ENCODE measurements at regions not wholly inside any gene's neighbourhood (a gene's known extent, or its start where the extent isn't known, plus 50 kb on each side); places are given as distances from the start of the nearest gene placed in this dataset.

DNA sequence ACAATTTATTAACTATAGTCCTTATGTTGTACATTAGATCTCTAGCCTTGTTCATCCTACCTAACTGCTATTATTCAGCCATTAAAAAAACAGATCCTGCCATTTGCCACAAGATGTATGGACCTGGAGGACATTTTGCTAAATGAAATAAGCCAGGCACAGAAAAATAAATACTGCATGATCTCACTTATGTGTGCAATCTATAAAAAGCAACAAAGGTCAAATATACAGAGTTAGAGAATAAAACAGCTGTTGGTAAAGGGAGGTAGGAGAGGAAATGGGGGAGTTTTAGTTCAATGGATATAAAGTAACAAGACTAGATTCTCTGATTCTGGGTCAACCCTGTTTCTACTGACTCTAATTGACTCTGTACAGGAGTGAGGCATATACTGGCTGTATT, 103.3 kb upstream of the FAM9C start:
- H3K4me1 ChIP-seq (ENCODE audit: control insufficient read depth, insufficient read depth, low read length), result peaks cover 10% of the 10 kb centered on the region
- H3K9ac ChIP-seq (ENCODE audit: low read length in 2 of 2), result no peak overlapping the region
- peaks cover 0 to 5% of the 10 kb centered on the region in 2 donors for H3K27me3 ChIP-seq (ENCODE audit: control insufficient read depth in 1 of 2, insufficient read depth in 2 of 2, low read length in 2 of 2)
- H3K4me3 ChIP-seq (ENCODE audit: low read length in 2 of 2), result no peak overlapping the region
- no peaks in the 10 kb centered on the region for H3K36me3 ChIP-seq (ENCODE audit: control insufficient read depth in 2 of 2, insufficient read depth in 2 of 2, low read length in 2 of 2)
- no peak overlapping the region for H3K27ac ChIP-seq (ENCODE audit: low read length)
- H3K9me3 ChIP-seq (ENCODE audit: control insufficient read depth in 2 of 2, low read length in 2 of 2), result no peaks in the 10 kb centered on the region

DNA sequence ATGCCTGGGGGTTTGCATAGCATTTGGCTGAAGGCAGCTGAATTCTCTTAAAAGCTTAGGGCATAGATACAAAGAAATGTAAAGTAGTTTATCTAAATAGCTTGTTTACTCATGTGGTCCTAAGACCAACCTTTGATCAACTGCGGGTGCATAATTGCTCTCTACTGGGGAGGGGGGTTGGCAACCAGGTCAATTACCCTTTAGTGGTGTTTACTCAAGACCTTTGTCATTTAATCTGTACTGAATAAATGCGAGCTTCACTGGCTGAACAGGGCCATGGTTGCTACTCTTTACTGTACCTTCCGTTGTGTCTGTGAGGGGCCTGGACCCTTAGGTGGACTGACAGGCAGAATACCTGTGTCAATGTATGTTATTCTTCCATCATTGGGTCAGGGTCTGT, 102.7 kb upstream of the FAM9C start:
- H3K36me3 ChIP-seq (ENCODE audit: control insufficient read depth in 2 of 2, insufficient read depth in 2 of 2, low read length in 2 of 2), result no peaks in the 10 kb centered on the region
- peaks cover 0 to 5% of the 10 kb centered on the region in 2 donors for H3K27me3 ChIP-seq (ENCODE audit: control insufficient read depth in 1 of 2, insufficient read depth in 2 of 2, low read length in 2 of 2)
- no peak overlapping the region for H3K9ac ChIP-seq (ENCODE audit: low read length in 2 of 2)
- H3K4me1 ChIP-seq (ENCODE audit: control insufficient read depth, insufficient read depth, low read length), result peaks cover 5% of the 10 kb centered on the region
- no peak overlapping the region for H3K4me3 ChIP-seq (ENCODE audit: low read length in 2 of 2)
- no peaks in the 10 kb centered on the region for H3K9me3 ChIP-seq (ENCODE audit: control insufficient read depth in 2 of 2, low read length in 2 of 2)
- no peak overlapping the region for H3K27ac ChIP-seq (ENCODE audit: low read length)

DNA sequence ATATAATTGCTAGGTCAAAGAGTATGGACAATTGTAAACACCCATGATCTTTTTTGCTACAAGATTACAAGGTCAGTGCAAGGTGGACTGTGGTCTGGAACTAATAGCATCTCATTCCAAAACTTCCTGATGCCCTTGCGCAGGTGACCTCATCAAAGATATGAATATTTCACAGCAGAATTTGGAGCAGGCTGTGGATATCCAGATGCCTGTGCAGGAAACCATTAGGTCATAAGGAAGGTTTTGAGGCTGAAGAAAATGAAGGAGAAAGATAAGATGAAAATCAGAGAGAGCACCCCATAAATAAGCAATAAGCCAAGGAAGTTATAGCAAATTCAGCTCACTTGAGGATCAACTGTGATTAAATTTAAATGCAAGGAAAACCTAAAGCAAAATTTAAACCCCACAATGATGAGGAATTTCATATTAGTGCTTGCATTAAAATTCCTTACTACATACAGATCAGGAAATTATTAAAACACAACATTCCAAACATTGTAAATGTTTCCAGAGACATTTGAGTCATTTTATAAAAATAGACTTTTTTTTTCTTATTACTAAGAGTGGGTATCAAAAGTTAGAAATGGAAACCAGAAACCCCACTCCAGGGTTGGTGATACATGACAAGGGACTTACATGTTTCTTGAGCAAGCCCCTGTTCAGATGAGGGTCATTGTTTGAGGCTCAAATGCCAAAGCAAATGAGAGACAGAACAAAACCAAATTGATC, 100.7 kb upstream of the FAM9C start:
- Histone ChIP-seq H3K4me3 (ENCODE audit: low read length in 2 of 2) (no peak overlapping the region), H3K4me1 (ENCODE audit: control insufficient read depth, insufficient read depth, low read length) (peaks cover 4% of the 10 kb centered on the region), H3K9me3 (ENCODE audit: control insufficient read depth in 2 of 2, low read length in 2 of 2) (no peaks in the 10 kb centered on the region), H3K27me3 (ENCODE audit: control insufficient read depth in 1 of 2, insufficient read depth in 2 of 2, low read length in 2 of 2) (peaks cover 0 to 5% of the 10 kb centered on the region in 2 donors), H3K36me3 (ENCODE audit: control insufficient read depth in 2 of 2, insufficient read depth in 2 of 2, low read length in 2 of 2) (no peaks in the 10 kb centered on the region), H3K9ac (ENCODE audit: low read length in 2 of 2) (no peak overlapping the region), H3K27ac (ENCODE audit: low read length) (no peak overlapping the region)

DNA sequence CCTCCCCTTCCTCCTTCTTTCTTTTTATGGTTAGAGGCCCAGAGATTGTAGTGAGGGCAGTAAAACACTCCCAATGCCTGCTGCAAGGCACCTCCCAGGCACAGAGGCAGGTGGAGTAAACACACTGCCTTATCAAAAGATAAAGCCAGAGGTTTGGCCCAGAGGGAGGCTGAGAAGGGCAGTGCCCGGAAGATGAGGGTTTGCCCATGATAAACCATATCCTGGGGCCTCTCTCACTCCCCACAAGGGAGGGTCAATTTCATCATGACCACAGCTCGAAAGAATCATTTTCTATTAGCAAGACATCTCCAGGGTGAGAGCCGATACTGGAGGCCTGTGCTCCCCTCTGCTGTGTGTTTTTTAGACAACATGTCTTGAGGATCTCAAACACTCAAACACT, 98.5 kb upstream of the FAM9C start:
- H3K9ac ChIP-seq (ENCODE audit: low read length in 2 of 2), result no peak overlapping the region

DNA sequence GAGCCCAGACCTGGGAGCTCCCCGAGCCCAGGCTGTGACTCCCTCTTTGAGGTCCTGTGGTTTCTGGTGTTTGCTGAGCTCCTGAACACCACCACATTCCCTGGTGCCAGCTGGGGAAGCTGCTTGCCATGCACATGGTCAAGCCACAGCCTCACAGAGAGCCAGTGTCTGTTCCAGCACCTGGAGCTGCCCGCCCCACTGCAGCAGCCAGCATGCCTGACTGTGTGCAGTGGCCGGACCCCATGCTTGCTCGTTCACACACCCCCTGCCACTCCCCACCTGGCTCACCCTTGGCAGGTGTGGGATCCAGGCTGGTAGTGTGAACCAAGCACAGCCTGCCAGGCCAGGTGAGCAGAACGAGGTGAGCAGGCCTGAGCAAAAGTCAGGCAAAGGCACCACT, 95.6 kb upstream of the FAM9C start:
- Histone ChIP-seq H3K27ac (ENCODE audit: low read length) (no peak overlapping the region), H3K9me3 (ENCODE audit: control insufficient read depth in 2 of 2, low read length in 2 of 2) (no peaks in the 10 kb centered on the region), H3K9ac (ENCODE audit: low read length in 2 of 2) (no peak overlapping the region), H3K4me3 (ENCODE audit: low read length in 2 of 2) (no peak overlapping the region), H3K4me1 (ENCODE audit: control insufficient read depth, insufficient read depth, low read length) (no peaks in the 10 kb centered on the region), H3K27me3 (ENCODE audit: control insufficient read depth in 1 of 2, insufficient read depth in 2 of 2, low read length in 2 of 2) (peaks cover 0 to 2% of the 10 kb centered on the region in 2 donors), H3K36me3 (ENCODE audit: control insufficient read depth in 2 of 2, insufficient read depth in 2 of 2, low read length in 2 of 2) (no peaks in the 10 kb centered on the region)

More for the DNA sequence above, 98.5 kb upstream of the FAM9C start:
- no peak overlapping the region for H3K4me3 ChIP-seq (ENCODE audit: low read length in 2 of 2)
- H3K27me3 ChIP-seq (ENCODE audit: control insufficient read depth in 1 of 2, insufficient read depth in 2 of 2, low read length in 2 of 2), result peaks cover 0 to 5% of the 10 kb centered on the region in 2 donors
- H3K36me3 ChIP-seq (ENCODE audit: control insufficient read depth in 2 of 2, insufficient read depth in 2 of 2, low read length in 2 of 2), result no peaks in the 10 kb centered on the region
- no peaks in the 10 kb centered on the region for H3K9me3 ChIP-seq (ENCODE audit: control insufficient read depth in 2 of 2, low read length in 2 of 2)
- H3K4me1 ChIP-seq (ENCODE audit: control insufficient read depth, insufficient read depth, low read length), result no peaks in the 10 kb centered on the region
- no peak overlapping the region for H3K27ac ChIP-seq (ENCODE audit: low read length)

DNA sequence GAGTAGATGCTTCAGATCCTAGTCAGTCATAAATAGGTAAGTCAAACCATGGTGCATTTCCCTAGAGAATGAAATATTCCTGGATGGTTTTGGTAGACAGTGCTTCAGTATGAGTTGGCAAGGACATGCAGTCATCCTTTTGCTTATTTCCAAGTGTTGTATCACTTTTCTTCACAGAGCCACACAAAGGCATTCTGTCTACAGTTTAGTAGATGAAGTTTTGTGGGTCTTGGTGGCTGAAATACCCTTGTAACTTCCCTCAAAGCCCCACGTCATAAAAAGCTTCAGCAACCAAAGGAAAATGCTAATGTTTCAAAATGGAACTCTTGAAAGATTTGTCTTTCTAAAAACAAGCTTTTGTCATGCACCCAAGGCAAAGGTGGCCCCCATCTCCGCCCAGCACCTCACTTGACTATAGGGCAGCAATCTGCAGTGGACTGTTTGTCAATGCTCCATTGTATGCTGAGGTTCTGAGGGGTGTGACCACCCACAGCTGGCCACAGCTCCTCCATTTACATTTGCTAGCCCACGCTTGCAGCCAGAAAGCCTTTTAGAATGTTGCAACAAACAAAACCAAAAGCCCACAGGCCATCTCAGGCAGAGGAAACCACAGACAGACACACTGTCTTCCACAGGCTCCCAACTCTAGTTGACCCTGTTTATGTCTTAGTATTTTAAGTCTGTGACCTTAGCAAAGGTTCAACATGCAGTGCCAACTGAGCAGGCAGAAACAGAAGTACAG, 87.1 kb upstream of the FAM9C start:
- H3K4me1 ChIP-seq (ENCODE audit: control insufficient read depth, insufficient read depth, low read length), result no peaks in the 10 kb centered on the region
- no peaks in the 10 kb centered on the region for H3K36me3 ChIP-seq (ENCODE audit: control insufficient read depth in 2 of 2, insufficient read depth in 2 of 2, low read length in 2 of 2)
- no peak overlapping the region for H3K9ac ChIP-seq (ENCODE audit: low read length in 2 of 2)
- H3K4me3 ChIP-seq (ENCODE audit: low read length in 2 of 2), result no peak overlapping the region
- no peak overlapping the region for H3K27ac ChIP-seq (ENCODE audit: low read length)
- no peaks in the 10 kb centered on the region for H3K27me3 ChIP-seq (ENCODE audit: control insufficient read depth in 1 of 2, insufficient read depth in 2 of 2, low read length in 2 of 2)
- H3K9me3 ChIP-seq (ENCODE audit: control insufficient read depth in 2 of 2, low read length in 2 of 2), result no peaks in the 10 kb centered on the region

DNA sequence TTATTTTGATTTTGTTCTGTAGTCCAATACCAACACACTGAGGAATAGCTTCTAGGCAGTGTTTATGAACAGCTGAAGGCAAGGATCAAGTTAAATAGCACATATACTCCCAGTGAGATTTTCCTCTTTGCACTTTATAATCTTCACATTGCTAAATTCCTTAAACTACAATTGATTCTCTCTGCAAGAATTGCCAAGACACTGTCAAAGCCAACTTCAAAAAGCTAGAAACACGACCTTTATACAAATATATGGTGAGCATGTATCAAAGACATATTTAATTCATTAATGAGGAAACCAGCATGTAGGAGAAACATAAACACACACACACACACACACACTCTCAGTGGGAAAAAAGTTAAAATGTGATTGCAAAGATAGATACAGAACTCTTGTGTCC, 86.4 kb upstream of the FAM9C start:
- Histone ChIP-seq H3K9me3 (ENCODE audit: control insufficient read depth in 2 of 2, low read length in 2 of 2) (no peaks in the 10 kb centered on the region), H3K4me3 (ENCODE audit: low read length in 2 of 2) (no peak overlapping the region), H3K9ac (ENCODE audit: low read length in 2 of 2) (no peak overlapping the region), H3K27me3 (ENCODE audit: control insufficient read depth in 1 of 2, insufficient read depth in 2 of 2, low read length in 2 of 2) (no peaks in the 10 kb centered on the region), H3K27ac (ENCODE audit: low read length) (no peak overlapping the region), H3K36me3 (ENCODE audit: control insufficient read depth in 2 of 2, insufficient read depth in 2 of 2, low read length in 2 of 2) (no peaks in the 10 kb centered on the region), H3K4me1 (ENCODE audit: control insufficient read depth, insufficient read depth, low read length) (no peaks in the 10 kb centered on the region)

DNA sequence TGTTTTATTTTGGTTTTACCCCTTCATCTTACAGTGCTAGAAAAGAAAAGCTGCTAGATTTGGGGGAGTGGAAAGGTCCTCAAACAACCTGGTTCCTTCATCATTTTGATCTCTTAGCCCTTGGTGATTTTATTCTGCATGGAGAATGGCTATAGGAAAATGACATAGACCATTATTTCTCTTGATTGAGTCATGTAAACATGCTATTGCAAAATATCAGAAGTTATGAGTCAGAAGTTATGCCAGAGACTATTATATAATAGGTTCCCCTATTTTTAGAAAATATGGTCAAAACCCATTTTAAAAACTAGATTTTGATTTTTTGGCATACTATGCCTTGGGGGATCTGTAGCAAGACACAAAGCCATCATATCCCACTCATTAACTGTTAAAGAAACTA, 83.7 kb upstream of the FAM9C start:
- H3K27me3 ChIP-seq (ENCODE audit: control insufficient read depth in 1 of 2, insufficient read depth in 2 of 2, low read length in 2 of 2), result no peaks in the 10 kb centered on the region
- no peaks in the 10 kb centered on the region for H3K9me3 ChIP-seq (ENCODE audit: control insufficient read depth in 2 of 2, low read length in 2 of 2)
- H3K4me3 ChIP-seq (ENCODE audit: low read length in 2 of 2), result no peak overlapping the region
- H3K9ac ChIP-seq (ENCODE audit: low read length in 2 of 2), result no peak overlapping the region
- H3K4me1 ChIP-seq (ENCODE audit: control insufficient read depth, insufficient read depth, low read length), result no peaks in the 10 kb centered on the region
- no peaks in the 10 kb centered on the region for H3K36me3 ChIP-seq (ENCODE audit: control insufficient read depth in 2 of 2, insufficient read depth in 2 of 2, low read length in 2 of 2)
- no peak overlapping the region for H3K27ac ChIP-seq (ENCODE audit: low read length)

DNA sequence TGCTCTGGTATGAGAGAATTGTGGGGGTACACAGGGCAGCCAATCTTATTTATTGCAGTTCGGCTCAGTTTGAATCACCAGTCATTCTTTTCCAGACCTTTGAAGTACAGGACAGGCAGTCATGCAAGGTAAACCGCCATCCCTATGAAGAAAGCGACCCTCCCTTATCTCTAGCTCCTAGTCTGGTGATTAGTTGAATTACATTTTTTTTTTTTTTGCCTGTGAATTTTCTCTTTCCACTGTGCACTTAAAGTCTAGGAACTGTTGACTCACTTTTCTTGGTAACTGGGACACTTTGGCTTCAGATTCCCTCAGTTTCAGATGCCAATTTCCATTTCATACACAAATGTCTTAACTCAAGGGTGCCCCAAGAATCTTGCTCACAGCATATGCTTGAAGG, 82.4 kb upstream of the FAM9C start:
- Histone ChIP-seq H3K36me3 (ENCODE audit: control insufficient read depth in 2 of 2, insufficient read depth in 2 of 2, low read length in 2 of 2) (no peaks in the 10 kb centered on the region), H3K4me3 (ENCODE audit: low read length in 2 of 2) (no peak overlapping the region), H3K27ac (ENCODE audit: low read length) (no peak overlapping the region), H3K9ac (ENCODE audit: low read length in 2 of 2) (no peak overlapping the region), H3K27me3 (ENCODE audit: control insufficient read depth in 1 of 2, insufficient read depth in 2 of 2, low read length in 2 of 2) (no peaks in the 10 kb centered on the region), H3K4me1 (ENCODE audit: control insufficient read depth, insufficient read depth, low read length) (no peaks in the 10 kb centered on the region), H3K9me3 (ENCODE audit: control insufficient read depth in 2 of 2, low read length in 2 of 2) (no peaks in the 10 kb centered on the region)

DNA sequence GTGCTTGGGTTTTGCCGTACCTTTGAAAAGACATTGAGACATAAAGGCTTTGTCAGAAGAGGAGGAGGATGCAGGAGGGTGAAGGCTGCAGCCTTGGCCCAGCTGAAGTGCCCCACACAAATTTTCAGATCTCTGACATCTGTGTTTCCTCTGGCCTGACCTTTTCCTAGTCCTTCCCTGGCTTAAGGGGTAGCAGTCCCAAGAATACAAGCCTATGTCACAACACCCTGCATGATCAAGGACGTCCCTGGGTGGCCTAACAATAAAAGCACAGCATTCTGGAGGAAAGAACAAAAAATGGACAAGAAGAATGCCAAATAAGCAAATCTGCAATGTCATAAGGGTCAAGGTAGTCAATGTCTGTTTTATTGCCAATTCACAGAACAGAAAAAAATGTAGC, 80.8 kb upstream of the FAM9C start:
- no peak overlapping the region for H3K4me3 ChIP-seq (ENCODE audit: low read length in 2 of 2)
- no peak overlapping the region for H3K9ac ChIP-seq (ENCODE audit: low read length in 2 of 2)
- no peaks in the 10 kb centered on the region for H3K9me3 ChIP-seq (ENCODE audit: control insufficient read depth in 2 of 2, low read length in 2 of 2)
- H3K4me1 ChIP-seq (ENCODE audit: control insufficient read depth, insufficient read depth, low read length), result no peaks in the 10 kb centered on the region
- H3K27me3 ChIP-seq (ENCODE audit: control insufficient read depth in 1 of 2, insufficient read depth in 2 of 2, low read length in 2 of 2), result no peaks in the 10 kb centered on the region
- H3K27ac ChIP-seq (ENCODE audit: low read length), result no peak overlapping the region
- H3K36me3 ChIP-seq (ENCODE audit: control insufficient read depth in 2 of 2, insufficient read depth in 2 of 2, low read length in 2 of 2), result no peaks in the 10 kb centered on the region

DNA sequence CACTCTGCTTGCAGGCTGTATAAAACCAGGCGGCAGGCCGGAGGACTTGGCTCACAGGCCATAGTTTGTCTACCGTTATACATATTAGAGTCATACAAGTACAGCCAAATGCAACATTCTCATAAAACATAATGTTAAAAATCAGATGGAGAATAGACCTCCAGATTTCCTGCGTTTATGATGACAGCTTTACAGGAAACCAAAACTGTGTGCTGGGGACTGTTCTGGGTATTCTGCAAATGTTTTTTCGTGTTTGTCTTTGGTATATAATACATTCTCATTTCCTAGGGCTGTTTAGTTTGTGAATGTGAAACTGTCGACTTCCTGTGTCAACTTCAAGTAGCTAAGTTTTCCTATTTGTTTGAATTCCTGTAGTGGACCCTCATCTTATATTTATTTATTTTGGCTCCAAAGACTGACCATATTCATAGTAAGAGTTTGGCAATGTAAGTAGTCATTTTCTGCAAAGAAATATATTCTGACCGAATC, 79.5 kb upstream of the FAM9C start:
- H3K27me3 ChIP-seq (ENCODE audit: control insufficient read depth in 1 of 2, insufficient read depth in 2 of 2, low read length in 2 of 2), result no peaks in the 10 kb centered on the region
- no peak overlapping the region for H3K4me3 ChIP-seq (ENCODE audit: low read length in 2 of 2)
- no peaks in the 10 kb centered on the region for H3K4me1 ChIP-seq (ENCODE audit: control insufficient read depth, insufficient read depth, low read length)
- no peaks in the 10 kb centered on the region for H3K9me3 ChIP-seq (ENCODE audit: control insufficient read depth in 2 of 2, low read length in 2 of 2)
- no peak overlapping the region for H3K9ac ChIP-seq (ENCODE audit: low read length in 2 of 2)
- H3K36me3 ChIP-seq (ENCODE audit: control insufficient read depth in 2 of 2, insufficient read depth in 2 of 2, low read length in 2 of 2), result no peaks in the 10 kb centered on the region
- no peak overlapping the region for H3K27ac ChIP-seq (ENCODE audit: low read length)

Data from stomach smooth muscle (tissue), 2 donors.